Progenitor cell of endocrine pancreas (in vitro differentiated cells): ENCODE measurements at regions not wholly inside any gene's neighbourhood (a gene's known extent, or its start where the extent isn't known, plus 50 kb on each side); places are given as distances from the start of the nearest gene placed in this dataset.

ENCODE experiments used
- DNase-seq: peaks from one replicate; pipeline ENCODE4 v3.0.0; 2021; ENCODE audit warnings: low spot score; ENCODE audit not compliant: unreplicated experiment
- H3K27ac Mint-ChIP-seq: 2 replicates; pipeline ENCODE4 v1.8.0; 2021; ENCODE audit warnings: mild to moderate bottlenecking, moderate library complexity, mixed read lengths
- H3K27me3 Mint-ChIP-seq: 2 replicates; pipeline ENCODE4 v1.8.0; 2021; ENCODE audit warnings: mixed read lengths
- H3K36me3 Mint-ChIP-seq: 2 replicates; pipeline ENCODE4 v1.8.0; 2022; ENCODE audit warnings: mixed read lengths; ENCODE audit not compliant: insufficient read depth
- H3K4me1 Mint-ChIP-seq: 2 replicates; pipeline ENCODE4 v1.8.0; 2021; ENCODE audit warnings: low read depth, mixed read lengths
- H3K4me3 Mint-ChIP-seq: 2 replicates; pipeline ENCODE4 v1.8.0; 2021; ENCODE audit warnings: low read depth, mild to moderate bottlenecking, moderate library complexity, mixed read lengths
- H3K9me3 Mint-ChIP-seq: 2 replicates; pipeline ENCODE4 v1.8.0; 2021; ENCODE audit warnings: low read depth, mixed read lengths
- TF ChIP-seq, protein P1 (sequence below): fragments of 200-600 bp; sonication (generic); IDR thresholded peaks from one replicate; pipeline ENCODE4 v1.5.0; 2021; ENCODE audit warnings: antibody characterized with exemption, mild to moderate bottlenecking; ENCODE audit not compliant: unreplicated experiment

DNA sequence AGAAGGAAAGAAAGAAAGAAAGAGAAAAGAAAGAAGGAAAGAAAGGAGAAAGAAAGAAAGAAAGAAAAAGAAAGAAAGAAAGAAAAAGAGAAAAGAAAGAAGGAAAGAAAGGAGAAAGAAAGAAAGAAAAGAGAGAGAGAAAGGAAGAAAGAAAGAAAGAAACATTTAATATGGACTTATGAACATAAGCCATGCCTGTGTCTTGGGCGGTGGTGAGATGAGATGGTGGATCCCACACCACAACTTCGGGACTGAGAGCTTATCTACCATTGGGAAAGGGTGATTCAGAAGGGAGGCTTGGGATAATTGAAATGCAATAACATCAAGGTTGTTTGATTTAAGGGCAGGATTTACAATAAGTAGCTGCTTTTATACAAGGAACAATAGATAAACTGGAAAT lies 843.9 kb upstream of the AUTS2 start:
- TF ChIP-seq, protein P1, sequence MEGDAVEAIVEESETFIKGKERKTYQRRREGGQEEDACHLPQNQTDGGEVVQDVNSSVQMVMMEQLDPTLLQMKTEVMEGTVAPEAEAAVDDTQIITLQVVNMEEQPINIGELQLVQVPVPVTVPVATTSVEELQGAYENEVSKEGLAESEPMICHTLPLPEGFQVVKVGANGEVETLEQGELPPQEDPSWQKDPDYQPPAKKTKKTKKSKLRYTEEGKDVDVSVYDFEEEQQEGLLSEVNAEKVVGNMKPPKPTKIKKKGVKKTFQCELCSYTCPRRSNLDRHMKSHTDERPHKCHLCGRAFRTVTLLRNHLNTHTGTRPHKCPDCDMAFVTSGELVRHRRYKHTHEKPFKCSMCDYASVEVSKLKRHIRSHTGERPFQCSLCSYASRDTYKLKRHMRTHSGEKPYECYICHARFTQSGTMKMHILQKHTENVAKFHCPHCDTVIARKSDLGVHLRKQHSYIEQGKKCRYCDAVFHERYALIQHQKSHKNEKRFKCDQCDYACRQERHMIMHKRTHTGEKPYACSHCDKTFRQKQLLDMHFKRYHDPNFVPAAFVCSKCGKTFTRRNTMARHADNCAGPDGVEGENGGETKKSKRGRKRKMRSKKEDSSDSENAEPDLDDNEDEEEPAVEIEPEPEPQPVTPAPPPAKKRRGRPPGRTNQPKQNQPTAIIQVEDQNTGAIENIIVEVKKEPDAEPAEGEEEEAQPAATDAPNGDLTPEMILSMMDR = no peak
- Mint-ChIP-seq H3K27ac (no peak overlapping the region), H3K4me1 (no peaks in the 10 kb centered on the region), H3K27me3 (peaks cover 7% of the 10 kb centered on the region), H3K9me3 (no peaks in the 10 kb centered on the region), H3K36me3 (no peaks in the 10 kb centered on the region), H3K4me3 (no peak overlapping the region)
- DNase-seq = no peak

- Mint-ChIP-seq H3K36me3 (no peaks in the 10 kb centered on the region), H3K4me1 (no peaks in the 10 kb centered on the region), H3K4me3 (no peak overlapping the region), H3K9me3 (no peaks in the 10 kb centered on the region), H3K27ac (no peak overlapping the region), H3K27me3 (peaks cover 7% of the 10 kb centered on the region)
- no peak for DNase-seq
- TF ChIP-seq, protein P1 = no peak
Measured at GRCh38 chr7:68756986-68757495, 841.2 kb upstream of the AUTS2 start.

DNA sequence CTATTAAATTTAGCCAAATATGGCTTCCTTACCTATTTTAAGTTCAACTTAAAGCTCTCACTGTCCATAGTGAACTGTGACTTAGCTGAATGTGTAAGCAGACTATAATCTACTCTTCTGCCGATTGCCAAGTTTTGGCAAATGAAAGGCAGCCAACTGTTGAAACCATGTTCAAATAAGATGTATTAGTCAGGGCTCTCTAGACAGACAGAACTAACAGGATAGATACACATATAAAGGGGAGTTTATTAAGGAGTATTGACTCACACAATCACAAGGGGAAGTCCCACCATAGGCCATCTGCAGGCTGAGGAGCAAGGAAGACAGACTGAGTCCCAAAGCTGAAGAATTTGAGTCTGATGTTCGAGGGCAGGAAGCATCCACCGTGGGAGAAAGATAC lies 837.7 kb upstream of the AUTS2 start:
- TF ChIP-seq, protein P1 = no peak
- H3K4me1 Mint-ChIP-seq = no peaks in the 10 kb centered on the region
- no peak overlapping the region for H3K4me3 Mint-ChIP-seq
- H3K36me3 Mint-ChIP-seq = peaks cover 2% of the 10 kb centered on the region
- no peak for DNase-seq
- peaks cover 7% of the 10 kb centered on the region for H3K27me3 Mint-ChIP-seq
- H3K27ac Mint-ChIP-seq = no peak overlapping the region
- H3K9me3 Mint-ChIP-seq = peaks cover 6% of the 10 kb centered on the region

DNA sequence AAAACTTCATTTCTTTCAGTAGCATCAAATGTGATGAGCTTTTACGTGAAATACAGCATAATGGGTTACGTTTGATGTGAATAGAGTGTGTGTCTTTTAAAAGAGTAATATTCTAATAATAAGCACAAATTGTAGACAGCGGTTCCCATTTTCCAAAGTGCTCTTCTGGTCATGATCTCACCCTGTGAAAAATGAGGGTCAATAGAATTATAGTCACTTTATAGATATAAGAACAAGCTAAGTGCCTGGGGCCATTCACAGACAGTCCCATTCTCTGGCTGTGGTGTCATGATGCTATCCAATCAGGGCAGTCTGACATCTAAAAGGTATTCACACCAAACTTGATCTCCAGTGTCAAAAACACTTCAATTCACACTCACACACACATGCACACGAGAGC lies 830.8 kb upstream of the AUTS2 start:
- Mint-ChIP-seq H3K27ac (no peak overlapping the region), H3K36me3 (peaks cover 2% of the 10 kb centered on the region), H3K4me3 (no peak overlapping the region), H3K27me3 (no peaks in the 10 kb centered on the region), H3K4me1 (no peaks in the 10 kb centered on the region), H3K9me3 (peaks cover 4% of the 10 kb centered on the region)
- DNase-seq = no peak
- TF ChIP-seq, protein P1 = no peak

- TF ChIP-seq, protein P1 = no peak
- DNase-seq = no peak
- Mint-ChIP-seq H3K27ac (no peak overlapping the region), H3K36me3 (no peaks in the 10 kb centered on the region), H3K27me3 (no peaks in the 10 kb centered on the region), H3K4me1 (no peaks in the 10 kb centered on the region), H3K4me3 (no peak overlapping the region), H3K9me3 (peaks cover 4% of the 10 kb centered on the region)
Measured at GRCh38 chr7:68770649-68771048, 827.6 kb upstream of the AUTS2 start.
